WI38 (cell line): ENCODE measurements at regions not wholly inside any gene's neighbourhood (a gene's known extent, or its start where the extent isn't known, plus 50 kb on each side); places are given as distances from the start of the nearest gene placed in this dataset.

Experiments
- H3K4me3 ChIP-seq: 2 replicates; pipeline ENCODE4 v1.5.1; 2011; ENCODE audit warnings: low read depth, mild to moderate bottlenecking, control low read depth, low read length
- CTCF ChIP-seq: IDR thresholded peaks from 2 replicates; pipeline ENCODE4 v1.5.1; 2012; ENCODE audit warnings: low read depth, mild to moderate bottlenecking, control low read depth, low read length

- no peak for TF ChIP-seq CTCF
- no peak overlapping the region for H3K4me3 ChIP-seq
Observed at GRCh38 chr20:57782631-57783041, 72.8 kb upstream of the PMEPA1 start.

- no peak for TF ChIP-seq CTCF
- no peak overlapping the region for H3K4me3 ChIP-seq
Observed at GRCh38 chr20:57781901-57782300, 72.1 kb upstream of the PMEPA1 start.

GRCh38 chr20:57780906-57781305 is 71.1 kb upstream of the PMEPA1 start:
- no peak overlapping the region for H3K4me3 ChIP-seq
- no peak for TF ChIP-seq CTCF

- TF ChIP-seq CTCF, result no peak
- H3K4me3 ChIP-seq, result no peak overlapping the region
Observed at GRCh38 chr20:57780398-57780797, 70.6 kb upstream of the PMEPA1 start.

GRCh38 chr20:57779401-57780003 is 69.7 kb upstream of the PMEPA1 start:
- TF ChIP-seq CTCF, result no peak
- H3K4me3 ChIP-seq, result no peak overlapping the region

- TF ChIP-seq CTCF, result no peak
- no peak overlapping the region for H3K4me3 ChIP-seq
Observed at GRCh38 chr20:57777911-57778310, 68.1 kb upstream of the PMEPA1 start.

GRCh38 chr20:57774951-57775350 is 65.1 kb upstream of the PMEPA1 start:
- TF ChIP-seq CTCF, result no peak
- no peak overlapping the region for H3K4me3 ChIP-seq
